GM12872 (cell line): ENCODE measurements at regions not wholly inside any gene's neighbourhood (a gene's known extent, or its start where the extent isn't known, plus 50 kb on each side); places are given as distances from the start of the nearest gene placed in this dataset.

Source experiments
- TF ChIP-seq, protein P1 (sequence below): IDR thresholded peaks from 3 replicates; pipeline ENCODE4 v1.5.1; 2011; ENCODE audit warnings: low read depth, mild to moderate bottlenecking, low read length, moderate library complexity; ENCODE audit not compliant: insufficient read depth

- TF ChIP-seq, protein P1, sequence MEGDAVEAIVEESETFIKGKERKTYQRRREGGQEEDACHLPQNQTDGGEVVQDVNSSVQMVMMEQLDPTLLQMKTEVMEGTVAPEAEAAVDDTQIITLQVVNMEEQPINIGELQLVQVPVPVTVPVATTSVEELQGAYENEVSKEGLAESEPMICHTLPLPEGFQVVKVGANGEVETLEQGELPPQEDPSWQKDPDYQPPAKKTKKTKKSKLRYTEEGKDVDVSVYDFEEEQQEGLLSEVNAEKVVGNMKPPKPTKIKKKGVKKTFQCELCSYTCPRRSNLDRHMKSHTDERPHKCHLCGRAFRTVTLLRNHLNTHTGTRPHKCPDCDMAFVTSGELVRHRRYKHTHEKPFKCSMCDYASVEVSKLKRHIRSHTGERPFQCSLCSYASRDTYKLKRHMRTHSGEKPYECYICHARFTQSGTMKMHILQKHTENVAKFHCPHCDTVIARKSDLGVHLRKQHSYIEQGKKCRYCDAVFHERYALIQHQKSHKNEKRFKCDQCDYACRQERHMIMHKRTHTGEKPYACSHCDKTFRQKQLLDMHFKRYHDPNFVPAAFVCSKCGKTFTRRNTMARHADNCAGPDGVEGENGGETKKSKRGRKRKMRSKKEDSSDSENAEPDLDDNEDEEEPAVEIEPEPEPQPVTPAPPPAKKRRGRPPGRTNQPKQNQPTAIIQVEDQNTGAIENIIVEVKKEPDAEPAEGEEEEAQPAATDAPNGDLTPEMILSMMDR, result no peak
Observed at GRCh38 chr3:194867270-194867983, 181.7 kb downstream of the FAM43A start.

GRCh38 chr3:194868831-194869230 is 183.1 kb downstream of the FAM43A start:
- TF ChIP-seq, protein P1, result no peak

GRCh38 chr3:194869482-194870169 is 183.9 kb downstream of the FAM43A start:
- TF ChIP-seq, protein P1, result peak; percentile 23; the same call in 2 of the 3 replicates

- TF ChIP-seq, protein P1, result no peak
Observed at GRCh38 chr3:194870394-194871110, 184.9 kb downstream of the FAM43A start.

DNA sequence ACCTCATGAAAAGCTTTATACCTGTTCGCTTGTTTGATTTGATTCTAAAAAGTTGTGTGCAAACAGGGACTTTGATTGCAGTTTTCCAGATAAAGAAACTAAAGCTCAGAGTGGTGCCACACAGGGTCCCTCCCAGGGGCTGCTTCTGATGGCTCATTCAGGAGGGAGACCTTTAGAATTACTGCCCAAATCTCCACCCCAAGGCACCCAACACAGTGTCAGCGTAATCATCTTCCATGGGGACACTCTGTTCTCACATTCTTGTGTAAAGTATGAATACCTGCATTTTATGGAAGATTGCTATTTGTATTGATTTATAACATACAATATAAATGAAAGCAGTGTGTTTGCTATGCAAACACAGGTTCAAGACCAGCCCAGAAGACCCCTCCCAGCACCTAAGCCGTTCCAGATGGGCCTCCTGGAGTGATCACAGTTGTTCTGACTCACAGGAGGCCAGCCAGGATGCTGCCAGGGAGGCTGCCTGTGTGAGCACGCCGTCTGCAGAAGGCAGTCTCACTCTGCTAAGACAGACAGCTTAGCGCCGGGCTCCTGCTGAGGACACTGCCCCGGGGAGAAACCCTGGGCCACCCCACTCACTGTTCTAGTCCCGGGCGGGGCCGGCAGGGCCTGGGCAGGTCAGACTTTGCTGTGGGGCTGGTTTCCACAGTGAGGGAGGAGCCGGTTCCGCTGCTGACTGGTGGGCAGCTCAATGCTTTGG is 185.6 kb downstream of the FAM43A start:
- TF ChIP-seq, protein P1, result no peak

DNA sequence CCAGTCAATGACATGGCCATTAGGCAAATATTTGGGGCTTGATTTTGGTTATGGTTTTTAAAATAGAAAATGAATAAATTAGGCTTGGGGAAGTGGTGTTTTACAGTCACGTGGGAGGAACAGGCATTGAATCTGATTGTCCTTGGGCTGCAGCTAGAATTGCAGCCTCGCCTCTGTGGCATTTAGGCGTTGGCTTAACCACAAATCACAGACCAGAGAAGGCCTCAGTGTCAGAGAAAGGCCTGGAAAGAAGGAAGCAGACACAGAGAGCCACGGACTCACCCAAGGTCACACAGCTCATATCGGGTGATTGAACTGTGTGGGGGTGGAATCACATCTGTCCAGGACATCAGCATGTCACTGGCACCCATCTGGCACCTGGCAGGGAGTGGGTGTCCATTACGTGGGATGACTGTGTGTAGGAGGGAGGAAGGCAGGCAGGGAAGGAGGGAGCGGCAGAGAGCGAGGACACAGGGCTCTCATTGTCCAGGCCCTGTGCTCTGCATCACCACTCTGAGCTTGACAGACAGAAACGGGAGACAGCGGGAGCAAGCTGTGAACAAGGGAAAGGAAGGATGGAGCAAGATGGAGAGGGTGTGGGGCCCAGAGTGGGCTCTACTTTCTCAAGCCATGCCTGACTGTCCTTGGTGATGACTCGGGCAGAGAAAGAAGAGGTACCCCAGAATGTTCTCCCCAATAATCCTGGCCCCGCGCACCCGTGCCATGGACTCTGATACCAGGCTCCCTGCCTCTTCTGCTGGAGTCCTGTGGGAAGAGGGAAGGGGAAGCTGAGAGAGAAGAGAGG is 186.4 kb downstream of the FAM43A start:
- TF ChIP-seq, protein P1, result no peak
